Skin epidermis (tissue), 12 donors: ENCODE measurements at regions not wholly inside any gene's neighbourhood (a gene's known extent, or its start where the extent isn't known, plus 50 kb on each side); places are given as distances from the start of the nearest gene placed in this dataset.
"Not testable (repeated sequence)": the region's sequence is repeated elsewhere in the genome, so short reads cannot be mapped to it uniquely, and the experiment has no call there.

ENCODE experiments used
- H3K27ac ChIP-seq, 21 experiments: fragments of 200-600 bp; sonication (generic) in 11 of 21; one replicate each; pipeline ENCODE4 v1.5.0; 2020; ENCODE audit warnings: mild to moderate bottlenecking in 3 of 21, inconsistent platforms in 2 of 21, moderate library complexity in 2 of 21
- H3K4me3 ChIP-seq, 7 experiments: fragments of 200-600 bp; sonication (generic) in 2 of 7; one replicate each; pipeline ENCODE4 v1.5.0; 2020; ENCODE audit warnings: inconsistent platforms in 2 of 7, mild to moderate bottlenecking in 2 of 7, moderate library complexity in 1 of 7

GRCh38 chr11:116070520-116070919 lies 566.3 kb upstream of the CADM1 start:
- Histone ChIP-seq H3K27ac (no peak overlapping the region), H3K4me3 (no peak overlapping the region)

GRCh38 chr11:116066777-116067176 lies 562.6 kb upstream of the CADM1 start:
- H3K27ac ChIP-seq, result no peak overlapping the region
- H3K4me3 ChIP-seq, result no peak overlapping the region

GRCh38 chr11:116065986-116066385 lies 561.8 kb upstream of the CADM1 start:
- no peak overlapping the region for H3K4me3 ChIP-seq
- no peak overlapping the region for H3K27ac ChIP-seq

GRCh38 chr11:116065191-116065895 lies 561.1 kb upstream of the CADM1 start:
- H3K4me3 ChIP-seq, result no peak overlapping the region
- no peak overlapping the region for H3K27ac ChIP-seq

DNA sequence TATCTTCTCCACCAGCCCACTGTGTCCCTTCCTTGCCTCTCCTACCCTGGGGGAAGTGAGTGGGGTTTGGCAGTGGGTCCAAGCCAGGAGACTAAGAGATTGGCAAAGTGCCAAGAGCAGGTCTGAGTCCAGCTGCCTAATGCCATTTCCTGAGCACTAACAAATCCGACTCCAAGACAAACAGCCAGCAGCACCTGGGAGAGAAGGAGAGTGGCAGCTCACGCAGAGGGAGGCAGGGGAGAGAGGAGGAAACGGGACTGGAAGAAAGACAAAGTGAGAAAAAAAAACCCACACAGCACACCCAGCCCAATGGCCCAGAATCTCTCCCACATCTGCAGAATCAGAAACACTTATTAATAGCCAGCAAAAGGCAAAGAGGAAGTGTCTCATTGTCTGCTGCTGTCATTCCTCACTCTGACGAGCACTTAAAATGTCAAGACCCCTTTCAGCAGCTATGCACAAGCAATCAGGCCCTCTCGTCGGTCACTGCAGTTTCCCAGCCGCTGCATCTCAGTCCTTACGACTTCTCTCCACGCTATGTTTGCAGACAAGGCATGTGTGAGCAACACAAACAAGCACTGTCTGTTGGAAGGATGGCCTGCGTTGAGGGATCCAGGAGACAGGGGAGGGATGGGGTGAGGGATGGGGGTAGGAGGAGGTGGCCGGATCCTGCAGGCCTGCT lies 558.4 kb upstream of the CADM1 start:
- Histone ChIP-seq H3K27ac (no peak overlapping the region), H3K4me3 (no peak overlapping the region)

- Histone ChIP-seq H3K27ac (no peak overlapping the region), H3K4me3 (no peak overlapping the region)
Observed at GRCh38 chr11:116062129-116062489, 557.9 kb upstream of the CADM1 start.

- Histone ChIP-seq H3K27ac (no peak overlapping the region), H3K4me3 (no peak overlapping the region)
Observed at GRCh38 chr11:116061322-116061721, 557.1 kb upstream of the CADM1 start.

DNA sequence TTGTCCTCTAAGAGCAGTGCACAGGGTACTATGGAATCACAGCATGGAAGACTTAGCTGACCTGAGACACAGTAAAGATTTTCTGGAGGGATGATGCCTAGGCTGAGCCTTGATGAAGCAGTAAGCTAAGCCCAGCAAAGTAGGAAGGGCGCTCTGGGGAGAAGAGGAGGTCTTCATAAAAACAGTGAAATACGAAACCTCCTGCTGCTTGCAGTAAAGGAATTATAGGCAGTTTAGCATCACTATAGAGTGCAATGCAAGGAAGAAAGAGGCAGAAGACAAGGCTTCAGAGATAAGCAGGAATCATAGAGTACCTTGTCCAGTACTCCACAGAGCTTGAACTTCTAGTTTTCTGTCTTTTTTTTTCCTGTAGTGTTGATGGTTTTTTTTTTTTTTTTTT lies 555.7 kb upstream of the CADM1 start:
- H3K4me3 ChIP-seq, result no peak overlapping the region
- H3K27ac ChIP-seq, result no peak overlapping the region

DNA sequence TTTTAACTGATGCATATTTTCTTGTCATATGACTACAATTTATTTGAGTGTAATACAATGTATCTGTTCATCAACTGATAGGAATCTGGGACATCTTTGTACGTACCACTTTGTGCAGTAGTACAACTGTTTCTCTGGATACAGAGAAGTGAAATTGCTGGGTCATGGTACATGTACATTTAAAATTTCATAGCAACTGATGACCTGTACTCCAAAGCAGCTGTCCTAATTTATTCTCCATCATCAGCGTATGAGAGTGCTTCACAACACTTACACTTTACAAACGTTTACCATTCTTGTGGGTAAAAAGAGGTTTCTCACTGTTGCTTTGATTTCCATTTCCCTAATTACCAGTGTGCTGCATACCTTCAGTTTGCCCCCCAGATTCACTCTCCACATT lies 552.8 kb upstream of the CADM1 start:
- no peak overlapping the region for H3K4me3 ChIP-seq
- H3K27ac ChIP-seq, result no peak overlapping the region

- H3K4me3 ChIP-seq, result no peak overlapping the region
- no peak overlapping the region for H3K27ac ChIP-seq
Observed at GRCh38 chr11:116055064-116055463, 550.8 kb upstream of the CADM1 start.

- Histone ChIP-seq H3K4me3 (no peak overlapping the region), H3K27ac (no peak overlapping the region)
Observed at GRCh38 chr11:116053548-116053919, 549.3 kb upstream of the CADM1 start.

GRCh38 chr11:116052603-116053547 lies 548.7 kb upstream of the CADM1 start:
- Histone ChIP-seq H3K27ac (no peak overlapping the region), H3K4me3 (no peak overlapping the region)

DNA sequence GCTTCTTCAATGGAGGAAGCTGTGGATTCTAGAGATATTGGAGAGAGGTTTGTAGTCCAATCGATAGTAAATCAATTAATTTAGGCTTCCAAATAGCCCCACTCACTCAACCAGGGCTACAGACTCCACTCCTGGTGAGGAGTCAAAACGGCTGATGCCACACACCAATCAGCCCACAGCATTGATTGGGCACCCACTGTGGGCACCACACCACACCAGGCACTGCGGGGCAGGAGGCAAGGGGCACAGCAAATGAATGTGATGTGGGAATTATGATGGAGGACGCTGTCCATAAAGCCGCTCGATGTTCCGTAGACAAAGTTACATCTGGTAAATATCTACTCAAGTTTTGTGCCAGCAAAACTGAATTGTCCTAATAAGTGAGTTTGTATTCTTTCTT lies 547.3 kb upstream of the CADM1 start:
- Histone ChIP-seq H3K4me3 (no peak overlapping the region), H3K27ac (no peak overlapping the region)

DNA sequence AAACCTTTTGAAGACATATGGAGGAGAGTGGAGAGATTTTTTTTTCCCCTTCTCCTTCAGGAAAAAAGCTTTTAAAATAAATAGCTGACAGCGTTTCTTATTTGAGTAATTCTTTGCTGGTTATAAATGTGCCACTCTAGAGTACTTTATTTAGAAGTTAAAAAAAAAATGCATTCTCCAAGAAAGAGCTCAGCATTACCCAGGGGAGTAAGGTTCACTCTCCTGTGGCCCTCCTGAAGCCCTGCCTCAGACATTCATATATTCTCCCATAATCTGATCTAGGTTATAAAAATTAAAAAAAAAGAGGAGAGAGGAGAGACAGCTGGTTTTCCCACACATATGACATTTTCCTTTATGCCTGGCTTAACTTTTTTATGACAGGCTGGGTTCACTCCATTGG lies 545.2 kb upstream of the CADM1 start:
- H3K4me3 ChIP-seq, result no peak overlapping the region
- no peak overlapping the region for H3K27ac ChIP-seq

DNA sequence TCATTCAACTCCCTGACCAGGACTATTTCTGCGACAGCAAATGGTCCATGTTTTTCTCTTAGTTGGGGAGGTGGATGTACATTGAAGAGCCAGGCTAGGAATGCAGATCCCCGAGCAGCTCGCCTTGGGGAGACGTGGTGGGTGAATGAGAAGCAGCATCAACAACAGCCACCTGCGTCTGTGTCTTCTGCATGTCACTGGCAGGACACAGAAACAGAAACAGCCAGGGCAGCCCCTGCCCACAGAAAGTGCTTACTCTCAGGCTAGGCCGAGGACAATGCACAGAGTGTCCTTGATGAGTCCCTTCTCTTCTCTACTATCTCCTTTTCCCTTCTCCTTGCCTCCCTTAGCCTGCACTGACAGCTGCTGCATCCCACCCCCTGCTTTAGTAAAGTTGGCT lies 541.9 kb upstream of the CADM1 start:
- Histone ChIP-seq H3K4me3 (no peak overlapping the region), H3K27ac (no peak overlapping the region)

DNA sequence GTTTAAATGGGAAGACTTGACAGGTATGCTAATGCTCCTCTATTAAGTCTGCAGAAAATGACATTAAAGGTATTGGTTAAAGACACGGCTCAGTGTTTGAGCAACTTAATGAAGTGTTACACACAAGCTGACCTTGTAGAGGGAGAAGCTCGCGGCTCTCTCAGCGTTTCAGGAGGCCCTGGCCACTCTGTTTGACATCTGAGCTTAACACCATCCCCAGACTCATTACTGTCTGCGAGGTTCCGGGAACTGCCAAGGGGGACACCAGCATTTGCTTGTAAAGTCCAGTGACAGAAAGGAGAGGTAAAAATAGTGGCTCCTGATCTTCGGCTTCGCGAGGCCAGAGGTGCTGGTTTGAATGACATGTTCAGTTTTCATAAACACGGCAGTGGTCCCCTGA lies 540.7 kb upstream of the CADM1 start:
- H3K27ac ChIP-seq, result no peak overlapping the region
- H3K4me3 ChIP-seq, result no peak overlapping the region

GRCh38 chr11:116044520-116044919 lies 540.3 kb upstream of the CADM1 start:
- no peak overlapping the region for H3K4me3 ChIP-seq

DNA sequence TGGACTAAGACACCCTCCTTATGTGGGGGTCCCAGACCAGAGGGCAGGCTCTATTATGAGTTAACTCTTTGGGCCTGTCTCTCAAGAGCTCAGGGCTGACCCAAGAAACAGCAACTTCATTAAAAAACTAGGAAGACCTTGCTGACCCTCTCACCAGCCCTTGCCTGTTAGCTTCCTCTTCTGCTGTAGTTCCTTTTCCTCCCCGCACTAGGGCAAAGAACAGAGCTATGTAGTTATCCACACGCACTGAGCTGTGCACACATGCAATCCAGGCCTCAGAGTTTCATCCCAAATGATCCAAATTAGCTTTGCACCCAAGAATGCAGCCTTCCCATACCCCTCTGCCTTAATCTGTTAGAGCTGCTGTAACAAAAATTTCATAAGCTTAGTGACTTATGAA lies 539.6 kb upstream of the CADM1 start:
- Histone ChIP-seq H3K4me3 (no peak overlapping the region), H3K27ac (no peak overlapping the region)

More at GRCh38 chr11:116044520-116044919, 540.3 kb upstream of the CADM1 start:
- no peak overlapping the region for H3K27ac ChIP-seq

- H3K4me3 ChIP-seq, H3K27ac ChIP-seq: not testable (repeated sequence)
Observed at GRCh38 chr11:116043059-116043458, 538.8 kb upstream of the CADM1 start.

- Histone ChIP-seq H3K4me3 (no peak overlapping the region), H3K27ac (no peak overlapping the region)
Observed at GRCh38 chr11:116042146-116042545, 537.9 kb upstream of the CADM1 start.

DNA sequence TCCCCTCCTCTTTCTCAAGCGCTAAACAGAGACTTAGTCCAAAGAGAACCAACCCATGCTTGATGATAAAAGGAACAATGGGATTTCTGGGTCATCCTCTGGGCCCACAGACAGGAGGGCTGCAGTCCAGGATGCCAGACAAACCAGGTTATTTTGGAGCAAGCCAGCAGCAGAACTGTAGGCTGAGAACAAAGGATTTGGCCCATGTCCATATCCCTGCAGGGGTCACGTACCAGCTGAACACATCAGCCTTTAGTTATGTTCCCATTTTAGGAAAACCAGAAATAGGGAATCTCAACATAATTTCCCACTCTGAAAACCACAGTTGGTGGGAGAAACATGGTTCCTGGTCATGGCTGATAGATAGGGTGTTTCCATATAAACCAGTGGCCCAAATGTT lies 533.6 kb upstream of the CADM1 start:
- no peak overlapping the region for H3K27ac ChIP-seq
- no peak overlapping the region for H3K4me3 ChIP-seq
